Large intestine (tissue), 3 donors: ENCODE measurements at regions not wholly inside any gene's neighbourhood (a gene's known extent, or its start where the extent isn't known, plus 50 kb on each side); places are given as distances from the start of the nearest gene placed in this dataset.
"Not testable (repeated sequence)": the region's sequence is repeated elsewhere in the genome, so short reads cannot be mapped to it uniquely, and the experiment has no call there.

ENCODE experiments used
- DNase-seq, 2 donors: peaks; one replicate each; pipeline versions ENCODE4 v3.0.0 to v3.0.0-alpha.2; 2013
- H3K27ac ChIP-seq: one replicate; pipeline ENCODE4 v1.5.1; 2013; ENCODE audit warnings: low read length
- H3K27me3 ChIP-seq: 2 replicates; pipeline ENCODE4 v1.6.1; 2013; ENCODE audit warnings: low read length; ENCODE audit not compliant: control insufficient read depth, insufficient read depth
- H3K36me3 ChIP-seq: 2 replicates; pipeline ENCODE4 v1.6.1; 2013; ENCODE audit warnings: low read length; ENCODE audit not compliant: control insufficient read depth, insufficient read depth
- H3K4me1 ChIP-seq: one replicate; pipeline ENCODE4 v1.6.1; 2013; ENCODE audit warnings: low read length; ENCODE audit not compliant: control insufficient read depth, insufficient read depth
- H3K4me3 ChIP-seq: one replicate; pipeline ENCODE4 v1.5.1; 2013; ENCODE audit warnings: low read length
- H3K9me3 ChIP-seq: one replicate; pipeline ENCODE4 v1.6.1; 2013; ENCODE audit warnings: mild to moderate bottlenecking, low read depth, low read length, moderate library complexity; ENCODE audit not compliant: control insufficient read depth
- WGBS: methylation state at CpG from one replicate; pipeline ENCODE4 v1.1.5; 2013; ENCODE audit warnings: low lambda C conversion rate; ENCODE audit not compliant: insufficient coverage; 5-methylcytosine and 5-hydroxymethylcytosine counted together

- no peak overlapping the region for H3K27ac ChIP-seq
- no peaks in the 10 kb centered on the region for H3K4me1 ChIP-seq
- no peak overlapping the region for H3K4me3 ChIP-seq
- DNase-seq, result no peak
- no peaks in the 10 kb centered on the region for H3K36me3 ChIP-seq
- H3K9me3 ChIP-seq, result no peaks in the 10 kb centered on the region
- H3K27me3 ChIP-seq, result no peaks in the 10 kb centered on the region
Observed at GRCh38 chr13:54742984-54743383, 1714.4 kb downstream of the OLFM4 start.

GRCh38 chr13:54744747-54745146 lies 1716.1 kb downstream of the OLFM4 start:
- no peaks in the 10 kb centered on the region for H3K4me1 ChIP-seq
- H3K4me3 ChIP-seq, result no peak overlapping the region
- no peaks in the 10 kb centered on the region for H3K27me3 ChIP-seq
- H3K36me3 ChIP-seq, result no peaks in the 10 kb centered on the region
- no peak overlapping the region for H3K27ac ChIP-seq
- no peaks in the 10 kb centered on the region for H3K9me3 ChIP-seq
- DNase-seq, result no peak

- H3K27ac ChIP-seq, result no peak overlapping the region
- WGBS, result 100% methylated on average over 1 of the region's 3 CpGs
- H3K4me3 ChIP-seq, result no peak overlapping the region
- H3K27me3 ChIP-seq, result no peaks in the 10 kb centered on the region
- H3K9me3 ChIP-seq, result no peaks in the 10 kb centered on the region
- DNase-seq, result no peak
- H3K36me3 ChIP-seq, result no peaks in the 10 kb centered on the region
- no peaks in the 10 kb centered on the region for H3K4me1 ChIP-seq
Observed at GRCh38 chr13:54750521-54750920, 1721.9 kb downstream of the OLFM4 start.

GRCh38 chr13:54758795-54759194 lies 1730.2 kb downstream of the OLFM4 start:
- Histone ChIP-seq H3K27me3 (no peaks in the 10 kb centered on the region), H3K4me3 (no peak overlapping the region), H3K36me3 (no peaks in the 10 kb centered on the region), H3K27ac (no peak overlapping the region), H3K9me3 (no peaks in the 10 kb centered on the region), H3K4me1 (no peaks in the 10 kb centered on the region)
- no peak for DNase-seq

- Histone ChIP-seq H3K27me3 (no peaks in the 10 kb centered on the region), H3K27ac (no peak overlapping the region), H3K4me1 (no peaks in the 10 kb centered on the region), H3K4me3 (no peak overlapping the region), H3K36me3 (no peaks in the 10 kb centered on the region), H3K9me3 (no peaks in the 10 kb centered on the region)
- DNase-seq, result no peak
- 93% methylated on average over 2 of the region's 2 CpGs for WGBS
Observed at GRCh38 chr13:54768214-54768613, 1739.6 kb downstream of the OLFM4 start.

GRCh38 chr13:54775501-54776191 lies 1747.0 kb downstream of the OLFM4 start:
- no peaks in the 10 kb centered on the region for H3K4me1 ChIP-seq
- H3K36me3 ChIP-seq, result no peaks in the 10 kb centered on the region
- DNase-seq, result no peak
- no peak overlapping the region for H3K4me3 ChIP-seq
- WGBS, result no CpG with 5 or more reads among the region's 13 CpGs
- no peaks in the 10 kb centered on the region for H3K27me3 ChIP-seq
- no peak overlapping the region for H3K27ac ChIP-seq
- no peaks in the 10 kb centered on the region for H3K9me3 ChIP-seq

- WGBS, result no CpG with 5 or more reads among the region's 12 CpGs
- Histone ChIP-seq H3K27ac (no peak overlapping the region), H3K27me3 (no peaks in the 10 kb centered on the region), H3K4me3 (no peak overlapping the region), H3K4me1 (no peaks in the 10 kb centered on the region), H3K9me3 (peaks cover 4% of the 10 kb centered on the region), H3K36me3 (no peaks in the 10 kb centered on the region)
- no peak for DNase-seq
Observed at GRCh38 chr13:54787754-54788153, 1759.1 kb downstream of the OLFM4 start.

GRCh38 chr13:54799621-54800226 lies 1771.1 kb downstream of the OLFM4 start:
- DNase-seq, result no peak
- H3K4me3 ChIP-seq, result no peak overlapping the region
- WGBS, result no CpG with 5 or more reads among the region's 37 CpGs
- H3K27me3 ChIP-seq, result no peaks in the 10 kb centered on the region
- H3K9me3 ChIP-seq, result peaks cover 6% of the 10 kb centered on the region
- H3K4me1 ChIP-seq, result no peaks in the 10 kb centered on the region
- no peak overlapping the region for H3K27ac ChIP-seq
- H3K36me3 ChIP-seq, result no peaks in the 10 kb centered on the region

GRCh38 chr13:54802226-54802625 lies 1773.6 kb downstream of the OLFM4 start:
- 100% methylated on average over 2 of the region's 4 CpGs for WGBS
- DNase-seq, result no peak
- H3K9me3 ChIP-seq, result peaks cover 6% of the 10 kb centered on the region
- H3K27ac ChIP-seq, result no peak overlapping the region
- H3K27me3 ChIP-seq, result no peaks in the 10 kb centered on the region
- H3K4me3 ChIP-seq, result no peak overlapping the region
- H3K4me1 ChIP-seq, result no peaks in the 10 kb centered on the region
- no peaks in the 10 kb centered on the region for H3K36me3 ChIP-seq

GRCh38 chr13:54805743-54806142 lies 1777.1 kb downstream of the OLFM4 start:
- no peak overlapping the region for H3K27ac ChIP-seq
- H3K36me3 ChIP-seq, result no peaks in the 10 kb centered on the region
- H3K4me3 ChIP-seq, result no peak overlapping the region
- no peaks in the 10 kb centered on the region for H3K27me3 ChIP-seq
- no CpG with 5 or more reads among the region's 3 CpGs for WGBS
- no peak for DNase-seq
- H3K4me1 ChIP-seq, result no peaks in the 10 kb centered on the region
- no peaks in the 10 kb centered on the region for H3K9me3 ChIP-seq

- DNase-seq, H3K9me3 ChIP-seq, H3K36me3 ChIP-seq, H3K27ac ChIP-seq, H3K27me3 ChIP-seq, H3K4me1 ChIP-seq, H3K4me3 ChIP-seq: not testable (repeated sequence)
- no CpG with 5 or more reads among the region's 4 CpGs for WGBS
Observed at GRCh38 chr13:54821938-54822470, 1793.4 kb downstream of the OLFM4 start.
